Panc1 (cell line): ENCODE measurements at regions not wholly inside any gene's neighbourhood (a gene's known extent, or its start where the extent isn't known, plus 50 kb on each side); places are given as distances from the start of the nearest gene placed in this dataset.

Experiments used
- POLR2AphosphoS5 ChIP-seq: IDR thresholded peaks from 2 replicates; pipeline ENCODE4 v1.6.1; 2012; ENCODE audit warnings: mild to moderate bottlenecking, low read depth, low read length, moderate library complexity
- REST ChIP-seq, 2 experiments: IDR thresholded peaks; 2 replicates each; pipeline ENCODE4 v1.6.1; 2011 to 2012; ENCODE audit warnings: low read depth in 2 of 2, control low read depth in 1 of 2, low read length in 1 of 2, mild to moderate bottlenecking in 1 of 2, moderate library complexity in 1 of 2; ENCODE audit not compliant: insufficient read depth in 1 of 2
- TF ChIP-seq, protein P1 (sequence below): fragments of 450-650 bp; IDR thresholded peaks from 2 replicates; pipeline ENCODE4 v1.5.1; 2017; ENCODE audit warnings: mild to moderate bottlenecking

DNA sequence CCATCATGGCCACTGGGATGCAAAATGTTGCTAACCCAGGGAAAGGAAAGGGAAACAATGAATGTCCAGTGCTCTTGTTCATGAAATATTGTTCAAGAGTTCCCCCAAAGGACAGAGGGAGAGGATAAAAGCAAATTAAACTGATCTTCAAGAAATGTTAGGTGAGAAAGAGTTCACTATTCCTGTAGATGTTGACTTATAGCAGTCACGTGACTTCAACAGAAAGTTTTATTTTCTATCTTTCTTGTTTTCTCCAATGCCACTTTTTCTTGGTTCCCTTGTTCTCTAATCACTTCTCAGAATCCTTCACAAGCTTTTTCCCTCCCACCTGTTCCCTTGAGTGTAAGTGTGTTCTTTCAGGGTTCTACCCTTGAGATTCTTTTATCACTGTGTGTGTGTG lies 245.3 kb downstream of the C12orf42 start:
- TF ChIP-seq, protein P1, sequence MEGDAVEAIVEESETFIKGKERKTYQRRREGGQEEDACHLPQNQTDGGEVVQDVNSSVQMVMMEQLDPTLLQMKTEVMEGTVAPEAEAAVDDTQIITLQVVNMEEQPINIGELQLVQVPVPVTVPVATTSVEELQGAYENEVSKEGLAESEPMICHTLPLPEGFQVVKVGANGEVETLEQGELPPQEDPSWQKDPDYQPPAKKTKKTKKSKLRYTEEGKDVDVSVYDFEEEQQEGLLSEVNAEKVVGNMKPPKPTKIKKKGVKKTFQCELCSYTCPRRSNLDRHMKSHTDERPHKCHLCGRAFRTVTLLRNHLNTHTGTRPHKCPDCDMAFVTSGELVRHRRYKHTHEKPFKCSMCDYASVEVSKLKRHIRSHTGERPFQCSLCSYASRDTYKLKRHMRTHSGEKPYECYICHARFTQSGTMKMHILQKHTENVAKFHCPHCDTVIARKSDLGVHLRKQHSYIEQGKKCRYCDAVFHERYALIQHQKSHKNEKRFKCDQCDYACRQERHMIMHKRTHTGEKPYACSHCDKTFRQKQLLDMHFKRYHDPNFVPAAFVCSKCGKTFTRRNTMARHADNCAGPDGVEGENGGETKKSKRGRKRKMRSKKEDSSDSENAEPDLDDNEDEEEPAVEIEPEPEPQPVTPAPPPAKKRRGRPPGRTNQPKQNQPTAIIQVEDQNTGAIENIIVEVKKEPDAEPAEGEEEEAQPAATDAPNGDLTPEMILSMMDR = no peak
- TF ChIP-seq POLR2AphosphoS5 (no peak), REST (IDR thresholded peaks at IDR 0.05; ENCODE audit: insufficient read depth in 1 of 2, low read depth in 2 of 2, low read length in 1 of 2) (no peak)
